ENCODE measurements at regions not wholly inside any gene's neighbourhood (a gene's known extent, or its start where the extent isn't known, plus 50 kb on each side); places are given as distances from the start of the nearest gene placed in this dataset.

GRCh38 chr3:25153561-25153960, 274.5 kb upstream of the RARB start:
- no peaks in the 10 kb centered on the region for H3K4me1 ChIP-seq (ENCODE audit: control insufficient read depth, extremely low read depth, insufficient read depth, low read length)
- no peaks in the 10 kb centered on the region for H4K20me1 ChIP-seq (ENCODE audit: control insufficient read depth, extremely low read depth, insufficient read depth, low read length)
- no peak overlapping the region for H2AFZ ChIP-seq (ENCODE audit: control insufficient read depth, low read length)
- H3K27me3 ChIP-seq (ENCODE audit: control insufficient read depth, extremely low read depth, insufficient read depth, low read length), result no peaks in the 10 kb centered on the region
- H3K79me2 ChIP-seq (ENCODE audit: control insufficient read depth, insufficient read depth, low read length), result no peaks in the 10 kb centered on the region
- no peak for DNase-seq (ENCODE audit: low read depth, low spot score)
- H3K9me1 ChIP-seq (ENCODE audit: control insufficient read depth, extremely low read depth, insufficient read depth, low read length), result no peaks in the 10 kb centered on the region
- no peak overlapping the region for H3K27ac ChIP-seq (ENCODE audit: control insufficient read depth, insufficient read depth, low read length)
- no peak overlapping the region for H3K4me3 ChIP-seq (ENCODE audit: control insufficient read depth in 2 of 3, extremely low read depth in 1 of 3, insufficient read depth in 2 of 3, low read depth in 1 of 3, low read length in 3 of 3)
- H3K9me3 ChIP-seq (ENCODE audit: control insufficient read depth, low read depth, low read length), result no peaks in the 10 kb centered on the region
- no peaks in the 10 kb centered on the region for H3K36me3 ChIP-seq (ENCODE audit: control insufficient read depth in 2 of 2, extremely low read depth in 1 of 2, insufficient read depth in 2 of 2, low read length in 2 of 2)
- no peak overlapping the region for H3K4me2 ChIP-seq (ENCODE audit: control insufficient read depth, extremely low read depth, insufficient read depth, low read depth, low read length)
- no peak for FAIRE-seq
- no peak overlapping the region for H3K9ac ChIP-seq (ENCODE audit: control insufficient read depth, extremely low read depth, insufficient read depth, low read length)
- dilution Hi-C loops (cut with MboI; ENCODE audit: extremely low pct_ligation_motif_present, low sequenced_read_pairs), result no loop called here
- TF ChIP-seq CTCF (optimal IDR thresholded peaks at IDR 0.05 in 1 of 3, IDR thresholded peaks at IDR 0.05 in 1 of 3, conservative IDR thresholded peaks at IDR 0.05 in 1 of 3; ENCODE audit: extremely low read depth in 1 of 3, insufficient read depth in 2 of 3, low read length in 3 of 3), result no peak
- no peak for TF ChIP-seq EZH2 (IDR thresholded peaks at IDR 0.05; ENCODE audit: low read length)

GRCh38 chr3:25155652-25156471, 272.2 kb upstream of the RARB start:
- no peak overlapping the region for H2AFZ ChIP-seq (ENCODE audit: control insufficient read depth, low read length)
- H3K4me1 ChIP-seq (ENCODE audit: control insufficient read depth, extremely low read depth, insufficient read depth, low read length), result no peaks in the 10 kb centered on the region
- H3K27ac ChIP-seq (ENCODE audit: control insufficient read depth, insufficient read depth, low read length), result no peak overlapping the region
- no peaks in the 10 kb centered on the region for H3K27me3 ChIP-seq (ENCODE audit: control insufficient read depth, extremely low read depth, insufficient read depth, low read length)
- H3K4me2 ChIP-seq (ENCODE audit: control insufficient read depth, extremely low read depth, insufficient read depth, low read depth, low read length), result no peak overlapping the region
- no peaks in the 10 kb centered on the region for H3K36me3 ChIP-seq (ENCODE audit: control insufficient read depth in 2 of 2, extremely low read depth in 1 of 2, insufficient read depth in 2 of 2, low read length in 2 of 2)
- no peak for DNase-seq (ENCODE audit: low read depth, low spot score)
- H3K9ac ChIP-seq (ENCODE audit: control insufficient read depth, extremely low read depth, insufficient read depth, low read length), result no peak overlapping the region
- dilution Hi-C loops (cut with MboI; ENCODE audit: extremely low pct_ligation_motif_present, low sequenced_read_pairs), result no loop called here
- H3K79me2 ChIP-seq (ENCODE audit: control insufficient read depth, insufficient read depth, low read length), result no peaks in the 10 kb centered on the region
- FAIRE-seq, result no peak
- TF ChIP-seq CTCF (optimal IDR thresholded peaks at IDR 0.05 in 1 of 3, IDR thresholded peaks at IDR 0.05 in 1 of 3, conservative IDR thresholded peaks at IDR 0.05 in 1 of 3; ENCODE audit: extremely low read depth in 1 of 3, insufficient read depth in 2 of 3, low read length in 3 of 3), result no peak
- TF ChIP-seq EZH2 (IDR thresholded peaks at IDR 0.05; ENCODE audit: low read length), result no peak
- H3K9me1 ChIP-seq (ENCODE audit: control insufficient read depth, extremely low read depth, insufficient read depth, low read length), result no peaks in the 10 kb centered on the region
- no peaks in the 10 kb centered on the region for H4K20me1 ChIP-seq (ENCODE audit: control insufficient read depth, extremely low read depth, insufficient read depth, low read length)
- no peak overlapping the region for H3K4me3 ChIP-seq (ENCODE audit: control insufficient read depth in 2 of 3, extremely low read depth in 1 of 3, insufficient read depth in 2 of 3, low read depth in 1 of 3, low read length in 3 of 3)
- H3K9me3 ChIP-seq (ENCODE audit: control insufficient read depth, low read depth, low read length), result no peaks in the 10 kb centered on the region
